GM21367 (cell line): ENCODE measurements at regions not wholly inside any gene's neighbourhood (a gene's known extent, or its start where the extent isn't known, plus 50 kb on each side); places are given as distances from the start of the nearest gene placed in this dataset.
"Not testable (repeated sequence)": the region's sequence is repeated elsewhere in the genome, so short reads cannot be mapped to it uniquely, and the experiment has no call there.

ENCODE experiments used
- ATAC-seq: cut with Tn5 transposase; IDR thresholded peaks from one replicate; pipeline ENCODE4 v1.9.1; 2021; ENCODE audit not compliant: unreplicated experiment

GRCh38 chr21:38916214-38916964, 110.7 kb downstream of the ETS2 start:
- no peak for ATAC-seq

GRCh38 chr21:38915546-38915945, 109.8 kb downstream of the ETS2 start:
- no peak for ATAC-seq

GRCh38 chr21:38914528-38915293, 109.0 kb downstream of the ETS2 start:
- ATAC-seq: no peak

- no peak for ATAC-seq
Observed at GRCh38 chr21:38913893-38914527, 108.3 kb downstream of the ETS2 start.

- ATAC-seq: no peak
Observed at GRCh38 chr21:38913120-38913892, 107.6 kb downstream of the ETS2 start.

- no peak for ATAC-seq
Observed at GRCh38 chr21:38912789-38913119, 107.0 kb downstream of the ETS2 start.

GRCh38 chr21:38912102-38912629, 106.4 kb downstream of the ETS2 start:
- no peak for ATAC-seq

GRCh38 chr21:38911484-38912101, 105.9 kb downstream of the ETS2 start:
- no peak for ATAC-seq

GRCh38 chr21:38910390-38911067, 104.8 kb downstream of the ETS2 start:
- ATAC-seq: no peak

GRCh38 chr21:38909929-38910328, 104.2 kb downstream of the ETS2 start:
- no peak for ATAC-seq

- ATAC-seq: no peak
Observed at GRCh38 chr21:38909109-38909508, 103.4 kb downstream of the ETS2 start.

- no peak for ATAC-seq
Observed at GRCh38 chr21:38908537-38908936, 102.8 kb downstream of the ETS2 start.

GRCh38 chr21:38905752-38906151, 100.0 kb downstream of the ETS2 start:
- ATAC-seq: no peak

GRCh38 chr21:38905328-38905727, 99.6 kb downstream of the ETS2 start:
- no peak for ATAC-seq

GRCh38 chr21:38903690-38904139, 98.0 kb downstream of the ETS2 start:
- ATAC-seq: no peak

- no peak for ATAC-seq
Observed at GRCh38 chr21:38902608-38903445, 97.1 kb downstream of the ETS2 start.

GRCh38 chr21:38900499-38900898, 94.8 kb downstream of the ETS2 start:
- no peak for ATAC-seq

GRCh38 chr21:38899985-38900384, 94.3 kb downstream of the ETS2 start:
- ATAC-seq: not testable (repeated sequence)
